ENCODE measurements at regions not wholly inside any gene's neighbourhood (a gene's known extent, or its start where the extent isn't known, plus 50 kb on each side); places are given as distances from the start of the nearest gene placed in this dataset.

GRCh38 chr15:93305306-93305705, 216.3 kb upstream of the RGMA start:
- ATAC-seq: no peak
- no peaks in the 10 kb centered on the region for H3K9me3 ChIP-seq (replicated peaks; ENCODE audit: control insufficient read depth, insufficient read depth, low read length)
- RAD21 ChIA-PET (ENCODE audit: unreplicated experiment): no interaction called here

GRCh38 chr15:93302080-93302765, 213.2 kb upstream of the RGMA start:
- ChIA-PET POLR2A (no interaction called here), RAD21 (ENCODE audit: unreplicated experiment) (no interaction called here), SMC1A (ENCODE audit: uncharacterized antibody, unreplicated experiment) (no interaction called here), CTCF (no interaction called here)
- intact Hi-C loops (cut with micrococcal nuclease; ENCODE audit: unreplicated experiment): no loop called here
- in situ Hi-C loops (cut with MboI): no loop called here
- no peak for FAIRE-seq
- Histone ChIP-seq H3K27ac (ENCODE audit: control insufficient read depth, insufficient read depth) (no peak overlapping the region), H3K27me3 (replicated peaks in 1 of 2; ENCODE audit: control insufficient read depth in 2 of 2, insufficient read depth in 2 of 2, low read length in 1 of 2) (no peaks in the 10 kb centered on the region), H3K36me3 (ENCODE audit: control insufficient read depth in 2 of 2, insufficient read depth in 2 of 2, low read length in 1 of 2) (no peaks in the 10 kb centered on the region), H3K4me1 (ENCODE audit: control insufficient read depth, insufficient read depth, low read length) (no peaks in the 10 kb centered on the region), H4K20me1 (ENCODE audit: control insufficient read depth, insufficient read depth) (no peaks in the 10 kb centered on the region), H3K9ac (ENCODE audit: control insufficient read depth, insufficient read depth, low read length) (no peak overlapping the region), H3K9me3 (replicated peaks; ENCODE audit: control insufficient read depth, insufficient read depth, low read length) (no peaks in the 10 kb centered on the region), H3K4me3 (no peak overlapping the region), H2AFZ (ENCODE audit: control insufficient read depth, low read depth, low read length) (no peak overlapping the region), H3K4me2 (ENCODE audit: control insufficient read depth, insufficient read depth) (no peak overlapping the region), H3K79me2 (ENCODE audit: control insufficient read depth, insufficient read depth, low read length) (no peaks in the 10 kb centered on the region)
- no peak for ATAC-seq
- no peak for TF ChIP-seq POLR2AphosphoS5 (IDR thresholded peaks at IDR 0.05; ENCODE audit: low read length)
- no peak for TF ChIP-seq NFXL1 (IDR thresholded peaks at IDR 0.05; ENCODE audit: borderline replicate concordance)
- no peak for TF ChIP-seq CREB1 (IDR thresholded peaks at IDR 0.05; ENCODE audit: low read depth)
- TF ChIP-seq ESRRA (IDR thresholded peaks at IDR 0.05; ENCODE audit: low read length): no peak
- TF ChIP-seq GABPA (IDR thresholded peaks at IDR 0.05; ENCODE audit: low read depth): no peak
- no peak for TF ChIP-seq RELA (IDR thresholded peaks at IDR 0.05; ENCODE audit: borderline replicate concordance, partially characterized antibody)
- no peak for TF ChIP-seq RFX5 (IDR thresholded peaks at IDR 0.05; ENCODE audit: low read depth, low read length)
- no peak for TF ChIP-seq KDM1A (IDR thresholded peaks at IDR 0.05; ENCODE audit: borderline replicate concordance)
- no peak for TF ChIP-seq NRF1 (conservative IDR thresholded peaks at IDR 0.05; ENCODE audit: low read depth, low read length)
- no TSS peak for BruUV-seq (replicated peaks)
- no peak for DNase-seq (ENCODE audit: low read depth, low spot score)
- WGBS (ENCODE audit: insufficient coverage, insufficient replicate concordance, low lambda C conversion rate, missing lambda C conversion rate): 40% methylated on average over 6 of the region's 6 CpGs

More at GRCh38 chr15:93305306-93305705, 216.3 kb upstream of the RGMA start:
- no peak for TF ChIP-seq MYC (IDR thresholded peaks at IDR 0.05; ENCODE audit: insufficient read depth, insufficient read length, insufficient replicate concordance, low read length, severe bottlenecking)
- TF ChIP-seq SRF (IDR thresholded peaks at IDR 0.05; ENCODE audit: low read depth in 2 of 2, low read length in 2 of 2): no peak
- no peak for TF ChIP-seq CEBPB (IDR thresholded peaks at IDR 0.05; ENCODE audit: borderline replicate concordance in 1 of 2, low read depth in 2 of 2, low read length in 2 of 2)
- no peak for TF ChIP-seq ASH2L (IDR thresholded peaks at IDR 0.05; ENCODE audit: borderline replicate concordance, low read depth)
- no peak for TF ChIP-seq SMARCA5 (IDR thresholded peaks at IDR 0.05)
- H3K4me2 ChIP-seq (ENCODE audit: control insufficient read depth, insufficient read depth): no peak overlapping the region
- 0% methylated on average over 2 of the region's 2 CpGs for WGBS (ENCODE audit: insufficient coverage, insufficient replicate concordance, low lambda C conversion rate, missing lambda C conversion rate)
- no peaks in the 10 kb centered on the region for H4K20me1 ChIP-seq (ENCODE audit: control insufficient read depth, insufficient read depth)
- FAIRE-seq: no peak
- no peak overlapping the region for H2AFZ ChIP-seq (ENCODE audit: control insufficient read depth, low read depth, low read length)
- no peak overlapping the region for H3K4me3 ChIP-seq
- no peaks in the 10 kb centered on the region for H3K79me2 ChIP-seq (ENCODE audit: control insufficient read depth, insufficient read depth, low read length)
- in situ Hi-C loops (cut with MboI) (no loop called here), intact Hi-C loops (cut with micrococcal nuclease; ENCODE audit: unreplicated experiment) (no loop called here)
- ChIA-PET CTCF (no interaction called here), POLR2A (no interaction called here), SMC1A (ENCODE audit: uncharacterized antibody, unreplicated experiment) (no interaction called here)
- no peak for DNase-seq (ENCODE audit: low read depth, low spot score)
- H3K9ac ChIP-seq (ENCODE audit: control insufficient read depth, insufficient read depth, low read length): no peak overlapping the region
- H3K27me3 ChIP-seq (replicated peaks in 1 of 2; ENCODE audit: control insufficient read depth in 2 of 2, insufficient read depth in 2 of 2, low read length in 1 of 2): no peaks in the 10 kb centered on the region; a peak in 1 of 4 replicates
- H3K27ac ChIP-seq (ENCODE audit: control insufficient read depth, insufficient read depth): no peak overlapping the region
- no peaks in the 10 kb centered on the region for H3K4me1 ChIP-seq (ENCODE audit: control insufficient read depth, insufficient read depth, low read length)
- no TSS peak for BruUV-seq (replicated peaks)
- H3K36me3 ChIP-seq (ENCODE audit: control insufficient read depth in 2 of 2, insufficient read depth in 2 of 2, low read length in 1 of 2): no peaks in the 10 kb centered on the region

All from GM12878 (cell line).